ENCODE measurements at regions not wholly inside any gene's neighbourhood (a gene's known extent, or its start where the extent isn't known, plus 50 kb on each side); places are given as distances from the start of the nearest gene placed in this dataset.
A peak's percentile ranks its signal among the peaks of the same experiment; 100 is the strongest.

DNA sequence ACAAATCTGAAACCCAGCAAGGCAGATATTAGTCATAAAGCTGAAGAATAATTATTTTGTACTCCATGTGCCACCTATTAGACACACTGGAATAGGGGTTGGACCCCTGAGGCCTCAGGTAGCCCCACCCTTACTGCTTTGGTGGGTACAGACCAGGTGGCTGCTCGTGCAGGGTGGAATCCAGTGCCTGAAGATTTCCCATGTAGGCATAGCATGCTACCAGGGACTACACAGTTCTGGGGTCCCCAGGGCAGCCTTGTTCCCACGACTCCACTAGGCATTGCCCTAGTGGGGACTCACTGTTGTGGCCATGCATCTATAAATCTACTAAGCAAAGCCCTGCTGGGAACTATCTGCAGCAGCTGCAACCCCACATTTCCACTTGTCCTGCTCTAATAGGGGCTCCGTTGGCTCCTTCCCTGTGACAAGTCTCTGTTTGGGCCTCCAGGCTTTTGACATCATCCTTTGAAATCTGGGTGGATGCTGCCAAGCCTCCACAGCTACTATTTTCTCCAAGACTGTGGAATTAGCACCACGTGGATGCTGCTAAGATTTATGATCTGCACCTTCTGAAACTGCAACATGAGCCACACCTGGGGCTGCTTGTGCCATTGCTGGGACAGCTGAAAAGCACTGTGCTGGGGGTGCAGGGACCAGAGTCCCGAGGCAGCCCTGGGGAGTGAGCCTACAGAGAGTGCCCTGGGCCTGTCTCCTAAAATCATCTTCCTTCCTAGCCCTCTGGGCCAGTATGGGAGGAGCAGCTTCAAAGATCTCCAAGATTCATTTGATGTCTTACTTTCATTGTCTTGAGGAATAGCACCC is 303.8 kb downstream of the FSIP2 start:
- no peaks in the 10 kb centered on the region for H3K36me3 ChIP-seq
- no peaks in the 10 kb centered on the region for H3K4me1 ChIP-seq
- H3K4me3 ChIP-seq = no peak overlapping the region
- no peaks in the 10 kb centered on the region for H3K9me3 ChIP-seq
- WGBS, 2 donors = 83 to 86% methylated on average over 5 of the region's 5 CpGs
- ATAC-seq (no peak), DNase-seq (peak in 1 of 6 donors; percentile 16), FAIRE-seq (no peak)
- H3K27me3 ChIP-seq = no peaks in the 10 kb centered on the region
- intact Hi-C loops (cut with DNase I) = no loop called here
- H3K27ac ChIP-seq = no peak overlapping the region
- TF ChIP-seq, protein P1, sequence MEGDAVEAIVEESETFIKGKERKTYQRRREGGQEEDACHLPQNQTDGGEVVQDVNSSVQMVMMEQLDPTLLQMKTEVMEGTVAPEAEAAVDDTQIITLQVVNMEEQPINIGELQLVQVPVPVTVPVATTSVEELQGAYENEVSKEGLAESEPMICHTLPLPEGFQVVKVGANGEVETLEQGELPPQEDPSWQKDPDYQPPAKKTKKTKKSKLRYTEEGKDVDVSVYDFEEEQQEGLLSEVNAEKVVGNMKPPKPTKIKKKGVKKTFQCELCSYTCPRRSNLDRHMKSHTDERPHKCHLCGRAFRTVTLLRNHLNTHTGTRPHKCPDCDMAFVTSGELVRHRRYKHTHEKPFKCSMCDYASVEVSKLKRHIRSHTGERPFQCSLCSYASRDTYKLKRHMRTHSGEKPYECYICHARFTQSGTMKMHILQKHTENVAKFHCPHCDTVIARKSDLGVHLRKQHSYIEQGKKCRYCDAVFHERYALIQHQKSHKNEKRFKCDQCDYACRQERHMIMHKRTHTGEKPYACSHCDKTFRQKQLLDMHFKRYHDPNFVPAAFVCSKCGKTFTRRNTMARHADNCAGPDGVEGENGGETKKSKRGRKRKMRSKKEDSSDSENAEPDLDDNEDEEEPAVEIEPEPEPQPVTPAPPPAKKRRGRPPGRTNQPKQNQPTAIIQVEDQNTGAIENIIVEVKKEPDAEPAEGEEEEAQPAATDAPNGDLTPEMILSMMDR (IDR thresholded peaks at IDR 0.05) = no peak

DNA sequence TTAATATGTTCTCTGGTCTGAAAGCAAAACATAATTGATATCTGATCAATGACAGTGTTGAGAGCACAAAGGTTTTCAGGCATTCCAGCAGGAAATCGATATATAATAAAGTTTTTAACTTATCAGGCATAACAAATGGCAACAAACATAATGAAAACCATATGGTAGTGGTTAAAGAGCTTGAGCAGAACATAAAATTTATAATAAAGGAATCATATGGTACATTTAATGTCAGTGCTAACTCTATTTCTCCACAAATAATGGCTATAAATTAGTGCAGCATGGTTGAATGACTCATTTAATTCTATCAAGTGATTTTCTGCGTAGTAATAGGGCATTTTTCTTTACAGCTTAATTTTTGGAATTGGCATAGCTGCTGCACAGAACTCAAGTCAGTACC is 306.2 kb downstream of the FSIP2 start:
- TF ChIP-seq, protein P1 (IDR thresholded peaks at IDR 0.05) = no peak
- intact Hi-C loops (cut with DNase I) = no loop called here
- no peaks in the 10 kb centered on the region for H3K4me1 ChIP-seq
- DNase-seq = no peak
- H3K4me3 ChIP-seq = no peak overlapping the region
- H3K27me3 ChIP-seq = no peaks in the 10 kb centered on the region
- no peak overlapping the region for H3K27ac ChIP-seq
- H3K9me3 ChIP-seq = no peaks in the 10 kb centered on the region
- WGBS, 2 donors = 91 to 93% methylated on average over 2 of the region's 2 CpGs
- no peaks in the 10 kb centered on the region for H3K36me3 ChIP-seq
- no peak for ATAC-seq
- no peak for FAIRE-seq

DNA sequence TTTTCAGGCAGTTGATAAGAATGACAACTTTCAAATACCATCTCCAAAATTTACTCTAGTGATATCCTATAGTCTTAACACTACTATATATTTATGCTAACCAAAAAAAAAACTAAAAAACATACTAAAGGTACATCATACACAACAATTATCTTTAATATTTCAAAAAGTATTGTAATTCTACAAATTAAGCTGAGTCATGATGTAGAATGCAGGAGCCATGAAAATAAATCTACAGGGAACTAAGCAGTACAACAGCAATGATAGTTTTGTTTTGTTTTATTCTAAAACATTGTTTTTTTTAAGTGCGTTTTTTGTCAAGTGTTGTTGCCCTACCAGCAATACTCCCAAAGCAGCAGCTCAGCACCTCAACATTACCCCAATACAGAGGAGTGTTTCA is 314.3 kb downstream of the FSIP2 start:
- Histone ChIP-seq H3K36me3 (no peaks in the 10 kb centered on the region), H3K4me3 (no peak overlapping the region), H3K27me3 (no peaks in the 10 kb centered on the region), H3K9me3 (no peaks in the 10 kb centered on the region), H3K4me1 (no peaks in the 10 kb centered on the region), H3K27ac (no peak overlapping the region)
- TF ChIP-seq, protein P1 (IDR thresholded peaks at IDR 0.05) = no peak
- FAIRE-seq (no peak), DNase-seq (no peak), ATAC-seq (no peak)
- intact Hi-C loops (cut with DNase I) = no loop called here
- WGBS, 2 donors = 83 to 95% methylated on average over 1 of the region's 1 CpG

DNA sequence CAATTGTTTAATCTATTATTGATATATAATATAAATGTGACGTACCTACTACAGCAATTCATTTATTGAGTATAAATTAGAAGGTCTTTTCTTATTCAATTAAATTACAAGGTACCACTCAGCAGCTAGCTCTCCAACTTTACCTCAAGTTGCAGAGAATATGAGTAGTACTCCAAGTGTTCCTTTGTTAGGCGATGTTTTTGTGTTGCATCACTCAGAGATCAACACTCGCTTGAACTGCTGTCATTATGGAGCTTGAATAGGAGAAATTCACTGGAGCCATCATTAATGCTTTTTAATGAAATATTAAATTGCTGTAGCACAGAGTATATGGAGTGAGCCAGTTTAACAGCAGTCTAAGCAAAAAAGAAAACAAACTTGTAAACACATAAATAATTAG is 320.0 kb downstream of the FSIP2 start:
- H3K9me3 ChIP-seq = no peaks in the 10 kb centered on the region
- FAIRE-seq = no peak
- no peaks in the 10 kb centered on the region for H3K27me3 ChIP-seq
- H3K4me1 ChIP-seq = peaks cover 0 to 5% (median 3%) of the 10 kb centered on the region in 3 donors
- H3K4me3 ChIP-seq = no peak overlapping the region
- no peak for ATAC-seq
- H3K27ac ChIP-seq = no peak overlapping the region
- no peaks in the 10 kb centered on the region for H3K36me3 ChIP-seq
- DNase-seq = no peak
- intact Hi-C loops (cut with DNase I) = no loop called here
- 90 to 92% methylated on average over 3 of the region's 3 CpGs for WGBS, 2 donors
- TF ChIP-seq, protein P1 (IDR thresholded peaks at IDR 0.05) = no peak

DNA sequence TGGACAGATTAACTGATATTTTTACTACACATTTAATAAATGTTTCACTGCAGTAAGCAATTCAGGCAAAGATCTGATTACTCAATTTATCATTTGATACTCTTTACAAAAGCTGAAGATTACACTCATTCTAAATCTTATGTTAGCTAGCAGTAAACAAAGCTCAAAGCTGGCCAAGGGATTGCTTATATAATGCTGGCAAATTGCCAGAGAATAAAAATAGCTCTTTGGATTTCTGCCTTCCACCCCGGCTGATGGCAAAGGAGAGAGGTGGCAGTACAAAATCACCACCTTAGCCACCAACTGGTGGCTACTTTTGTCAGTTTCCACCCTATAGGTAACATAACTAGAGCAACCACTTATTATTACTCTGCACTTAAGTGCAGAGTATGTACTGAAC is 320.5 kb downstream of the FSIP2 start:
- peak in 2 of 4 donors; percentile 73 to 74 for ATAC-seq
- no peak overlapping the region for H3K27ac ChIP-seq
- no peaks in the 10 kb centered on the region for H3K9me3 ChIP-seq
- peaks cover 0 to 5% (median 3%) of the 10 kb centered on the region in 3 donors for H3K4me1 ChIP-seq
- no peaks in the 10 kb centered on the region for H3K27me3 ChIP-seq
- TF ChIP-seq, protein P1 (IDR thresholded peaks at IDR 0.05) = no peak
- WGBS, 2 donors = 4 to 7% methylated on average over 1 of the region's 1 CpG
- DNase-seq = peak in 1 of 6 donors; percentile 3
- no peaks in the 10 kb centered on the region for H3K36me3 ChIP-seq
- no peak for FAIRE-seq
- no peak overlapping the region for H3K4me3 ChIP-seq
- intact Hi-C loops (cut with DNase I) = no loop called here

All from pancreas (tissue), 10 donors.